ENCODE measurements at regions not wholly inside any gene's neighbourhood (a gene's known extent, or its start where the extent isn't known, plus 50 kb on each side); places are given as distances from the start of the nearest gene placed in this dataset.

- ATAC-seq = no peak
Observed at GRCh38 chr1:29744684-29745490, 508.6 kb downstream of the PTPRU start.

More at GRCh38 chr1:29744684-29745490, 508.6 kb downstream of the PTPRU start:
- no peak for TF ChIP-seq OSR1 (CRISPR knock-in tag; IDR thresholded peaks at IDR 0.05)
- TF ChIP-seq CSRNP3 (CRISPR knock-in tag; IDR thresholded peaks at IDR 0.05) = no peak
- no peak for TF ChIP-seq TOX (CRISPR knock-in tag; IDR thresholded peaks at IDR 0.05; ENCODE audit: borderline replicate concordance)
- TF ChIP-seq SNAI2 (CRISPR knock-in tag; IDR thresholded peaks at IDR 0.05) = no peak
- no peak for TF ChIP-seq CSDC2 (CRISPR knock-in tag; IDR thresholded peaks at IDR 0.05)
- no peak for TF ChIP-seq GLIS3 (CRISPR knock-in tag; IDR thresholded peaks at IDR 0.05)
- no peak for TF ChIP-seq TSHZ2 (CRISPR knock-in tag; IDR thresholded peaks at IDR 0.05)
- no peak for TF ChIP-seq ZNF70 (CRISPR knock-in tag; IDR thresholded peaks at IDR 0.05)
- TF ChIP-seq BACH2 (CRISPR knock-in tag; IDR thresholded peaks at IDR 0.05; ENCODE audit: borderline replicate concordance) = no peak
- no peak for TF ChIP-seq ARNTL (CRISPR knock-in tag; IDR thresholded peaks at IDR 0.05; ENCODE audit: borderline replicate concordance, low read depth)
- no peak for TF ChIP-seq ISL1 (CRISPR knock-in tag; IDR thresholded peaks at IDR 0.05)
- TF ChIP-seq ESRRG (CRISPR knock-in tag; IDR thresholded peaks at IDR 0.05) = no peak
- no peak for TF ChIP-seq PPARA (CRISPR knock-in tag; IDR thresholded peaks at IDR 0.05; ENCODE audit: borderline replicate concordance)
- TF ChIP-seq ZFP3 (CRISPR knock-in tag; IDR thresholded peaks at IDR 0.05) = no peak
- TF ChIP-seq ZNF565 (CRISPR knock-in tag; conservative IDR thresholded peaks at IDR 0.05; ENCODE audit: low read depth) = no peak
- TF ChIP-seq ZC3H10 (CRISPR knock-in tag; IDR thresholded peaks at IDR 0.05) = no peak
- no peak for TF ChIP-seq POU6F1 (CRISPR knock-in tag; IDR thresholded peaks at IDR 0.05; ENCODE audit: borderline replicate concordance, low read depth)
- no peak for TF ChIP-seq PATZ1 (CRISPR knock-in tag; IDR thresholded peaks at IDR 0.05; ENCODE audit: borderline replicate concordance)
- TF ChIP-seq CREB5 (CRISPR knock-in tag; IDR thresholded peaks at IDR 0.05; ENCODE audit: low read depth) = no peak
- TF ChIP-seq ZNF8 (CRISPR knock-in tag; IDR thresholded peaks at IDR 0.05) = no peak
